Prostate gland (tissue), 2 donors: ENCODE measurements at regions not wholly inside any gene's neighbourhood (a gene's known extent, or its start where the extent isn't known, plus 50 kb on each side); places are given as distances from the start of the nearest gene placed in this dataset.

Experiments
- CTCF ChIP-seq, 4 experiments: fragments of 200-600 bp in 2 of 4; fragments of 450-650 bp in 2 of 4; sonication (generic) in 2 of 4; IDR thresholded peaks; 1 replicate in 3 of 4; 2 replicates in 1 of 4; pipeline ENCODE4 v1.5.1; 2016 to 2019; ENCODE audit warnings: antibody characterized with exemption in 4 of 4, mild to moderate bottlenecking in 2 of 4, moderate library complexity in 2 of 4
- POLR2A ChIP-seq: fragments of 450-650 bp; IDR thresholded peaks from one replicate; pipeline ENCODE4 v1.6.1; 2016; ENCODE audit warnings: antibody characterized with exemption, mild to moderate bottlenecking

GRCh38 chr7:131943211-131943610 is 386.8 kb upstream of the PODXL start:
- TF ChIP-seq POLR2A (no peak), CTCF (IDR thresholded peaks at IDR 0.05) (no peak)
